ENCODE measurements at regions not wholly inside any gene's neighbourhood (a gene's known extent, or its start where the extent isn't known, plus 50 kb on each side); places are given as distances from the start of the nearest gene placed in this dataset.

- TF ChIP-seq CTCF (IDR thresholded peaks at IDR 0.05) (no peak), POLR2AphosphoS5 (IDR thresholded peaks at IDR 0.05) (no peak)
Observed at GRCh38 chr1:80675454-80675853, 1125.3 kb upstream of the ADGRL2 start.
